Fibroblast of upper back skin (primary cell): ENCODE measurements at regions not wholly inside any gene's neighbourhood (a gene's known extent, or its start where the extent isn't known, plus 50 kb on each side); places are given as distances from the start of the nearest gene placed in this dataset.

Source experiments
- DNase-seq: peaks from one replicate; pipeline ENCODE4 v3.0.0-alpha.2; 2013

- no peak for DNase-seq
These were observed 94.9 kb upstream of the GATA6 start for GRCh38 chr18:22074282-22075070.

GRCh38 chr18:22080035-22080434, 89.4 kb upstream of the GATA6 start:
- DNase-seq = no peak

- DNase-seq = no peak
These were observed 87.0 kb upstream of the GATA6 start for GRCh38 chr18:22082408-22082807.

GRCh38 chr18:22084547-22084946, 84.8 kb upstream of the GATA6 start:
- no peak for DNase-seq

GRCh38 chr18:22086973-22087372, 82.4 kb upstream of the GATA6 start:
- DNase-seq = no peak

- DNase-seq = no peak
These were observed 81.4 kb upstream of the GATA6 start for GRCh38 chr18:22088029-22088428.

GRCh38 chr18:22088996-22089640, 80.3 kb upstream of the GATA6 start:
- no peak for DNase-seq

GRCh38 chr18:22091341-22091740, 78.0 kb upstream of the GATA6 start:
- DNase-seq = no peak

GRCh38 chr18:22093731-22094357, 75.5 kb upstream of the GATA6 start:
- no peak for DNase-seq

- no peak for DNase-seq
These were observed 75.0 kb upstream of the GATA6 start for GRCh38 chr18:22094358-22094734.

- no peak for DNase-seq
These were observed 70.8 kb upstream of the GATA6 start for GRCh38 chr18:22098563-22098989.

- DNase-seq = no peak
These were observed 69.5 kb upstream of the GATA6 start for GRCh38 chr18:22099925-22100324.

GRCh38 chr18:22101731-22102130, 67.7 kb upstream of the GATA6 start:
- DNase-seq = no peak

- no peak for DNase-seq
These were observed 66.3 kb upstream of the GATA6 start for GRCh38 chr18:22102953-22103646.

- no peak for DNase-seq
These were observed 65.8 kb upstream of the GATA6 start for GRCh38 chr18:22103647-22104031.

- peak; percentile 5 for DNase-seq
These were observed 62.7 kb upstream of the GATA6 start for GRCh38 chr18:22106536-22107292.

GRCh38 chr18:22108674-22109073, 60.7 kb upstream of the GATA6 start:
- no peak for DNase-seq

GRCh38 chr18:22109535-22109934, 59.9 kb upstream of the GATA6 start:
- no peak for DNase-seq

- no peak for DNase-seq
These were observed 58.9 kb upstream of the GATA6 start for GRCh38 chr18:22110461-22110924.

GRCh38 chr18:22112215-22112614, 57.2 kb upstream of the GATA6 start:
- DNase-seq = no peak

- no peak for DNase-seq
These were observed 56.1 kb upstream of the GATA6 start for GRCh38 chr18:22113144-22113844.
